A172 (cell line): ENCODE measurements at regions not wholly inside any gene's neighbourhood (a gene's known extent, or its start where the extent isn't known, plus 50 kb on each side); places are given as distances from the start of the nearest gene placed in this dataset.

ENCODE experiments used
- DNase-seq: peaks from one replicate; pipeline ENCODE4 v3.0.0-alpha.2; 2015; ENCODE audit warnings: low spot score

DNA sequence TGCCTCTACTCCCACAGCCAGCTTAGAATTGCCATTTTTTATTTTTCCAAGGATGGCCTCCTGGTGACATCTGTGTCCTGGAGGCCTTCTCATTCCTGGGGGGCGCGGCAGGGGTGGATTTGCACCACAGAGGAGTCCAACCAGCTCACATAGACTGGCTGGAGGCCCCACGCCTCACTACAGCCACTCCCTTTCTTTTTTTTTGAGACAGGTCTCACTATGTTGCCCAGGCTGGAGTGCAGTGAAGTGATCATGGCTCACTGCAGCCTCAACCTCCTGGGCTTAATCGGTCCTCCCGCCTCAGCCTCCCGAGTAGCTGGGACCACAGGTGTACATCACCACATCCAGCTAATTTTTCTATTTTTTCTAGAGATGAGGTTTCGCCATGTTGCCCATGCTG lies 57.6 kb upstream of the DOCK1 start:
- DNase-seq: no peak

DNA sequence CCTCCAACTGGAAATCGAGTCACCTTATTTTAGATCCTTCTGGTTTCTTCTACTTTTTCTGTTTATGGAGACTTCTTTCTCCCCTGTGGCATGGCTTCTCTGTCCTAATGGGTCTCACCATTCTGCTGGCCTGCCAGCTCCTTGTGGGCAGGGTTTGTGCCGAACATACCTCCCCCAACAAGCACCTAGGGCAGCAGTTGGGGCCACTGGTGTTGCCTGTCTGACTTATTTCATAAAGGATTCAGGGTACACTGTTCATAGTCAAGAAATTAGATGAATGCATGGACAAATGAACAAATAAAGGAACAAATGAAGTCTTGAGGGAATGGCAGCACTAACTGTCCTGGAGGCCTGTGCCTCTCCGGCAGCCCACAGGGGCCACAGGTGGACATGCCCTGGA lies 55.6 kb upstream of the DOCK1 start:
- DNase-seq: no peak

DNA sequence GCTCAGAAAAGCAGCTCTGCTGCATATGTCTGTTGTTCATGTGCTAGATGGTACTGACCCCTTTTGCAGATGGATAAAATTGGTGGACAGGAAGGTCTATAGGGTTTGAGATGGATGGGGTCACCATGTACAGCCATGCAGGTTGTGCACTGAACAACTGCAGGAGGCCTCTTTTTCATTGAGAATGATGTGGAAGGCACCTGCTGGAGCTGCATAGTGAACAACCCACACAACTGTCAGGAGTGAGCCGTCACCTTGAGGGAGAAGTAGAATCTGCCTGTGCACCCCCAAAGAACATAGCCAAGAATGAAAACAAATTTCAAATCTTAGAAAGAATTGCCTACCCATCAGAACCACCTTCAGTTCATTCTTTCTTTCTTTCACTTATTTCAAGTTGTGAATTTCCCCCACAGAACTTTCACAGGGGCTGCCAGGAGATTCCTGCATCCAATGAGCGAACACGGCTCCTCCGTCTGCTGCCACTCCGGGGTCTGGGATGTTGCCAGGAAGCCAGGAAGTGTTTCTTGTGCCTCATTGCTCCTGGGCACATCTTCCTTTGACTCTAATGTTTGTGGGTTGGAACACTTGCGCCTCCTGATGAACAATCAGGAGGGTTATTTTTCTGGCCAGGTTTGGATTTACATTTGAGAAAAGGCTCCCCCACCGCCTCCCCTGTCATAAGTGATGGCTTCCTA lies 53.7 kb upstream of the DOCK1 start:
- DNase-seq: no peak

DNA sequence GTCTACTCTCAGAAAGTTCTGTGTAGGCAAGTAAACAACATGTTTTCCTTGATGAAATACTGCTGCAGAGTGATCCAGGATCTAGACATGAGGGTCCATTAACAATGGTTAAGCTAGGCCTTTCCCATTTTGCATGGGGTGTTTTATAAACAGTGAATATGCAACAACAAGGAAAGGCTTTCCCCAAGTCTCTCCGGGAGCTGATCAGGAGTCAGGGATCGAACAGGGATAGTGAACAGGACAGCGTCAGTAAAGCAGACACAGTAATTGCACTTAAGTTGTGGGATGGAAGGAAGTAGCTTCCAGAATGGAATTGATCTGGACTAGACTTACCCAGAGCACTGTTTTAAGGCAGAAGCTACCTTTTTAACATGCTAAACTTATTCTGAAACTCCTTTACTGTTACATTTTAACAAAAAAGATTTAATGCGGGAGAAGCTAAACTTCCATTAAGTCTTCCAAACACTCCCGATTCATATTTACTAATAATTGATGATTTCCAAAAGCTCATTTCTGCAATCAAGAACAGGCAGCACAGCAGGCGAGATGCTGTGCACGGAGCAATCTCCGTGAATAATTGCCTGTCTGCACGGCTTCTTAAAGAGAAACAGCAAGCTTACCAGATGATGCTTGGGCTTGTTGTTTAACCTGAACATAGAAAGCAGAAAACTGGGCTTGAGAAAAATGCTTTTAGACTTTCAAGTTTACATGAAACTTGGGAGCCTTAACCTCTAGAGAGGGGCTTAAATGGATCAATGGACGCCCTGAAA lies 50.3 kb upstream of the DOCK1 start:
- no peak for DNase-seq
